ENCODE measurements at regions not wholly inside any gene's neighbourhood (a gene's known extent, or its start where the extent isn't known, plus 50 kb on each side); places are given as distances from the start of the nearest gene placed in this dataset.

GRCh38 chr16:85350146-85350728 lies 238.0 kb upstream of the CIBAR2 start:
- TF ChIP-seq, protein P1, sequence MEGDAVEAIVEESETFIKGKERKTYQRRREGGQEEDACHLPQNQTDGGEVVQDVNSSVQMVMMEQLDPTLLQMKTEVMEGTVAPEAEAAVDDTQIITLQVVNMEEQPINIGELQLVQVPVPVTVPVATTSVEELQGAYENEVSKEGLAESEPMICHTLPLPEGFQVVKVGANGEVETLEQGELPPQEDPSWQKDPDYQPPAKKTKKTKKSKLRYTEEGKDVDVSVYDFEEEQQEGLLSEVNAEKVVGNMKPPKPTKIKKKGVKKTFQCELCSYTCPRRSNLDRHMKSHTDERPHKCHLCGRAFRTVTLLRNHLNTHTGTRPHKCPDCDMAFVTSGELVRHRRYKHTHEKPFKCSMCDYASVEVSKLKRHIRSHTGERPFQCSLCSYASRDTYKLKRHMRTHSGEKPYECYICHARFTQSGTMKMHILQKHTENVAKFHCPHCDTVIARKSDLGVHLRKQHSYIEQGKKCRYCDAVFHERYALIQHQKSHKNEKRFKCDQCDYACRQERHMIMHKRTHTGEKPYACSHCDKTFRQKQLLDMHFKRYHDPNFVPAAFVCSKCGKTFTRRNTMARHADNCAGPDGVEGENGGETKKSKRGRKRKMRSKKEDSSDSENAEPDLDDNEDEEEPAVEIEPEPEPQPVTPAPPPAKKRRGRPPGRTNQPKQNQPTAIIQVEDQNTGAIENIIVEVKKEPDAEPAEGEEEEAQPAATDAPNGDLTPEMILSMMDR (optimal IDR thresholded peaks at IDR 0.05 in 1 of 3, IDR thresholded peaks at IDR 0.05 in 1 of 3, conservative IDR thresholded peaks at IDR 0.05 in 1 of 3; ENCODE audit: extremely low read depth in 1 of 3, insufficient read depth in 2 of 3, low read length in 3 of 3) = no peak
- TF ChIP-seq EZH2 (IDR thresholded peaks at IDR 0.05; ENCODE audit: low read length) = no peak
